HG02943 (cell line): ENCODE measurements at regions not wholly inside any gene's neighbourhood (a gene's known extent, or its start where the extent isn't known, plus 50 kb on each side); places are given as distances from the start of the nearest gene placed in this dataset.
"Not testable (repeated sequence)": the region's sequence is repeated elsewhere in the genome, so short reads cannot be mapped to it uniquely, and the experiment has no call there.

Source experiments
- ATAC-seq: cut with Tn5 transposase; IDR thresholded peaks from one replicate; pipeline ENCODE4 v1.9.1; 2021; ENCODE audit warnings: mild to moderate bottlenecking, low read depth, moderate library complexity; ENCODE audit not compliant: unreplicated experiment

DNA sequence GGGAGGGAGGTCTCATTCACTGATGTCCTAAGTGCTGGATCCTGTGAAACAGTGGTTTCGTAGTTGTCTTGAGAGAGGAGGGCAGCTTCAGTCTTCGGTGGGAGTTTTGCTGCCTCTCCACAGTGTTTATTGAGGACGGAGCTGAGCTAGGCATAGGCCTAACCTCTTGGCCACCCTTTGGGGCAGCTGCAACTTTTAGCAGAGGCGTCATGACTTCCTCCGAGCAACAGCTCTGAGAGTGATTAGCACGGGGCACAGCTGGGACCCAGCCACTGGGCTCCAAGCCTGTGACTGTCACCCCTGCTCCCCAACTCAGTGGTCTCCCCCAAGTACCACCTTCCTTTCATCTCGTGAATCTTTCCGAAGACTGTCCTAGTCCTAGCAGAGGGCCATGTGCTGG, 139.9 kb upstream of the NCOR2 start:
- no peak for ATAC-seq

DNA sequence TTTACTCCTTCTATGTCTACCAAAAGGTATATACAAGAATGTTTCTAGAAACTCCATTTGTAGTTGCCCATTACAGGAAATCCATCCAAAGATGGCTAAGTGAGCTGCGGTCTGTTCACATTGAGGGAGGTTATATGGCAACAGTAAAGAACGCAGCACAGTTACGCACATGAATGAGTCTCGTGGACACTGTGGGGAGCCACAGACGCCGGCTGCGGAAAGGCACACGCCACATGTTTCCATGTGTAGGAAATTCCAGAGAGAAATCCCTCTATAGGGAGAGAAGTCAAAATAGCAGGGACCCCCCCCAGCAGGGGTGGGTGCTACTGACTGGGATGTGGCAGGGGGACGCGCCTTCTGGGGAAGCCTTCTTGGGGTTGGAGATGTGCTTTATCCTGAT, 139.0 kb upstream of the NCOR2 start:
- no peak for ATAC-seq

DNA sequence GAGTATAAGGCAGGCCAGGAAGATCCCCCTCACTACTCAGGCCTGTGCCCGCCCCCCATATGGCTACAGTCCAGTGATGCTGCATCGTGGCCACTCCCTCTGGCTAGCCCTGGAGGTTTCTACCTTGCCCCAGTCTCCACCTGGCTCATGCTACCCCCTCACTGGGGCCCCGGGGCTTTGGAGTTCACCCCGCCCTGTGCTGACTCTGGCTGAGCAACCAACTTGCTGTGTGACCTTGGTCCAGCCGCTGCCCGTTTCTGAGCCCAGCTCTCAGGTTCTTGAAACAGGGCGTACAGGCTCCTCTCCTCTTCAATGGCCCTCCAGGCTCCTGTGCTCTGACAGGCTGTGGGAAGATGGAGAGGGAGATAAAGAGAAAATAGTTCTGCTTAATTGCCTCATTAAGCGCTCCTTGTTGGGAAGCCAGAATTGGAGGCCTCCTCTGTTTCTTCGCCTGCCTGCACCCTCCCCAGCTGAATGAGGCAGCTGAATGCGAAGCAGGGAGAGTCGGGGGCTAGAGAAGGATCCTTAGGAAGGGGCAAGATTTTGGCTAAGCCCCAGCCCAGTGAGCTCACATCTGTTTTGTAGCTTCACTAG, 138.2 kb upstream of the NCOR2 start:
- ATAC-seq: no peak

DNA sequence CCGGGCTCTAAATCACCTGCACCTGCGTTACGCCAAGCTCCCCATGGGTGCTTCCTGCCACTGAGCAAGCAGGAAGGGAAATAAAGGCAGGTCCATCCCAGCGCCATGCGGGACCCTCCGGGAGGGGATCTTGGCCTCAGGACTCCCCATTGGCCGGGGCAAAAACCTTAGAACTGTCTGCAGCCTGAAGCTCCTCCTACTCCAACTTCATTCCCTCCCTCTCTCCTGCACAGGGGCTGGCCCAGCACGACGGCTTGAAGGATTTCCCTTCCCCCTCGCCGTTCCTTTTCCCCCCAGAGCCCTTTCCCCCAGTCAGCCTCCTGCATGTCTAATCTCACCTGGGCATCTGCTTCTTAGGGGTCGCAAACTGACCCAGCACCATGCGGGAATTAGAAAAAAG, 137.2 kb upstream of the NCOR2 start:
- ATAC-seq: no peak

DNA sequence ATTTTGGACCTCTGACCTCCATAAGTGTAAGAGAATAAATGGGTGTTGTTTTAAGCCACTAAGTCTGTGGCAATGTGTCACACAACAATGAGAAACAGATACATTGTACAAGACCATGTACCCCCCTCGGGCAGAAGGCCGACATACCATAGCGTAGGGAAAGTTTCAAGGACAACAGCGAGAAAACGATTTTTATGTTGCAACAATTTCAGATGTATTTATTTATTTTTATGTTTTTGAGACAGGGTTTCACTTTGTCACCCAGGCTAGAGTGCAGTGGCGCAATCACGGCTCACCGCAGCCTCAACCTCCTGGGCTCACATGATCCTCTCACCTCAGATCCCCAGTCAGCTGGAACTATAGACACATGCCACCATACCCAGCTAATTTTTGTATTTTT, 136.4 kb upstream of the NCOR2 start:
- no peak for ATAC-seq

DNA sequence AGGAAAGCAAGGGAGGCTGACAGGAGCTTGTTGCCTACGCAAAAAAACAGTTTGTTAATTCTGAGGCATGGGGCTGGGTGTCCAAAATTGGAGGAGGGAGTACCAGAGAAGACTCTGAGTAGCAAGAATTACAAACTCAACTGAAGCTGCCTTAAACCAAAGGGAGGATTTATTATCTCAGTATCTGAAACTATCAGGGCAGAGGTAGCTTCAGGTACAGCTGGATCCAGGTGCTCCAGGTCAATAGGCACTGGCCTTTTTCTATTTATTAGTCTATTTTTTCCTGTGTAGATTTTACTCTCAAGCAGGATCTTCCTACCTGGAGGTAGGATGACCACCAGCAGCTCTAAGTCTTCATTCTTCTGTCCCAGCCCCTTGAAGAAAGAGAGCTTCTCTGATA, 135.3 kb upstream of the NCOR2 start:
- ATAC-seq: no peak

DNA sequence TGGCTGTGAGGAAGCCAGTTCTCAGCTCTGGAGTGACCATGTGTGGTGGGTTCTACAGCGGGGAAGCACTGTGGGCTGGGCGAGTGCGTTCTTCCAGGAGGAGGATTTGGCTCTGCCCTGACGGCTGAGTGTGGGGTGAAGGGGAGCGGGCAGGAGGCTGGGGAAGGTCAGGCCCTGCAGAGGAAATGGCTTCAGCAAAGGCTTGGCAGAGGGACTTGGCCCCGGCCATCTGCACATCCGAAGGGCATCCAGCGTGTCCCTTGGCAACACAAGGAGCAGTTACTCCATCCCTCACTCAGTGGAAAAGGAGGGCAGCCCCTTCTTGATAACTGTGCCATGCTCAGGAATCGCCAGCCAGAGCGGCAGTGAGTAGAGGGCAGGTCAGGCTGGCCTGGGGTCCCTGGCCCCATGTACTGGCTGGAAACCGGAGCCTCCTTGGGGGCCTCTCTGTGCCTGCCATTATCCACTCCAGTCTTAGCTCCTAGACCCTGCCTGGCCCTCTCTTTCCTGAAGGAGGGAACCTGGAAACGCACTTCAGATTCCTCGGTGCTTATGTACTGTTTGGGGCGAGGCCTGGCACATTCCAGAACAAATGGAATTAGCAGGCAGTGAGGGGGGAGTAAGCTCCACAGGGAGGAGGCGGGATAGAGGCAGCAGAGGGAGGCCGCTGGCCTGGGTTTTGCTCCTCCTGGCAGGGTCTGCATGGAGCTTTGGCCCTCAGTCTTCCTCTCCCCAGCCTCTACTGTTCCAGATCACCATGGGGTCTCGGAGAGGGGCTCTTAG, 133.6 kb upstream of the NCOR2 start:
- no peak for ATAC-seq

DNA sequence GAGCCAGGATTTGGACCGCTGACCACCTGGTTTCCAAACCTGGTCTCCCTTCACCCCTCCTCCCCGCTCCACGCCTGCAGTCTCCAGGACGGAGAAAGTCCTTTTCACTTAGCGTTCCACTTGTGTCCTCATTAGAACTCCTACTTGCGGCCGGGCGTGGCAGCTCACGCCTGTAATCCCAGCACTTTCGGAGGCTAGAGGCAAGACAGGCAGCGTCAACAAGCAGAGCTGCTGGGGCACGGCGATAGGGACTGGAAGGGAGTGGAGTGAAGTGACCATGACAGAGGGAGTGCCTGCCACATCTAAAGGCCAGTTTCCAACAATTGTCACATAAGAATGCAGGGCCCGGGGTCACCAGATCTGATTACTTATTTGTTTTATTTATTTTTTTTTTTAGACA, 132.5 kb upstream of the NCOR2 start:
- ATAC-seq: no peak

DNA sequence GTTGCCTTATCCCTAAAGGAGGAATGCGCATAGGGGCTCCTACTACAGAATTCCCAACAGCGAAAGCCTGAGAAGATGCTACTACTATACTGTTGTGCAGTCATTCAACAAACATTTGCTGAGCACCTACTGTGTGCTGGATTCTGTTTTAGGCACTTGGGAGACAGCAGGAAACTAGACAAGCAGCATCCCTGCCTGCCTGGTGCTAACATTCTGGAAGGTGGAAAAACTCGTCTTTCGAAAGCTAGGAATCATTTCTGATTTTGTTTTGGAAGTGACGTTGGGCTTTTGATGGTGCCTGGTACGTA, 131.5 kb upstream of the NCOR2 start:
- no peak for ATAC-seq

DNA sequence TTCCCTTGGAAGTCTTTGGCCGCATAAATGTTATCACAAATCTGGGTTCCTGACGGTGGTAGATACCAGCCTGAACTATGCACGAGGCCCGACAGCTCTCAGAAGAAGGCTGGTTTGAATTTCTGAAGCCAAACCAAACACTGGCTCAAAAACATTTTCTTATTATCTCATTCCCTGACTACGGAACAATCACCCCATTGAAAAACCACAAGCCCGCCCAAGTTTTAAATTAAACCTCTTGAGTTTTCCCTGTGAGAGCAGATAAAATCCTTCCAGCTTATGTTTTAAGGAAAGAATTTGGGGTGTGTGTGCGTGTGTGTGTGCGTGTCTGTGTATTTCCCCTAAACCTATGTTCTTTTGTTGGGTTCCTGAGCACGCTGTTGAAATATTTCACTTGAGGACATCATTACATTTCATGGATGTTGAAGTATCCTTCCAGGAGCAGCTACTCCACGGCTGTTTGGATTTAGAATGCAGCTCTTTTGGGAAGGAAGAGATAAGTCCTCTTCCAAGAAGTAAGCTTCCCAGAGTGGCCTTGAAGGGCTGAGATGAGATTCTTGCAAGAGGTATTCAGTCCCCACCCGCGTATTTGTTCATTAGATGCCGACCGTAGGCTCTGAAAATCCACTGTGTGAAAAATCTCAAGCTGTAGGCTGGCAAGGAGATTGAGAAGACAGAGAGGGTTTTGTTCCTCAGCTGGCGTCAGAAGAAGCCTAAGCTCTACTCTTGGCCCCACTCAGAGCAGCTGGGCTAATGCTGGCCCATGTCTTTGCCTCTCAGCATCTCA, 131.0 kb upstream of the NCOR2 start:
- no peak for ATAC-seq

DNA sequence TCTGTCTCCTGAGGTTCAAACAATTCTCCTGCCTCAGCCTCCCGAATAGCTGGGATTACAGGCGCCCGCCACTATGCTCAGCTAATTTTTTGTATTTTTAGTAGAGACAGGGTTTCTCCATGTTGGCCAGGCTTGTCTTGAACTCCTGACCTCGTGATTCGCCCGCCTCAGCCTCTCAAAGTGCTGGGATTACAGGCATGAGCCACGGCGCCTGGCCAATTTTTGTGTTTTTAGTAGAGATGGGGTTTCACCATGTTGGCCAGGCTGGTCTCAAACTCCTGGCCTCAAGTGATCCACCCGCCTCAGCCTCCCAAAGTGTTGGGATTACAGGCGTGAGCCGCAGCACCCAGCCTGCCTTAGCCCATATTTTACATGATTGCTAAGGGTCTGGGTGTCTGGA, 130.3 kb upstream of the NCOR2 start:
- ATAC-seq: not testable (repeated sequence)

DNA sequence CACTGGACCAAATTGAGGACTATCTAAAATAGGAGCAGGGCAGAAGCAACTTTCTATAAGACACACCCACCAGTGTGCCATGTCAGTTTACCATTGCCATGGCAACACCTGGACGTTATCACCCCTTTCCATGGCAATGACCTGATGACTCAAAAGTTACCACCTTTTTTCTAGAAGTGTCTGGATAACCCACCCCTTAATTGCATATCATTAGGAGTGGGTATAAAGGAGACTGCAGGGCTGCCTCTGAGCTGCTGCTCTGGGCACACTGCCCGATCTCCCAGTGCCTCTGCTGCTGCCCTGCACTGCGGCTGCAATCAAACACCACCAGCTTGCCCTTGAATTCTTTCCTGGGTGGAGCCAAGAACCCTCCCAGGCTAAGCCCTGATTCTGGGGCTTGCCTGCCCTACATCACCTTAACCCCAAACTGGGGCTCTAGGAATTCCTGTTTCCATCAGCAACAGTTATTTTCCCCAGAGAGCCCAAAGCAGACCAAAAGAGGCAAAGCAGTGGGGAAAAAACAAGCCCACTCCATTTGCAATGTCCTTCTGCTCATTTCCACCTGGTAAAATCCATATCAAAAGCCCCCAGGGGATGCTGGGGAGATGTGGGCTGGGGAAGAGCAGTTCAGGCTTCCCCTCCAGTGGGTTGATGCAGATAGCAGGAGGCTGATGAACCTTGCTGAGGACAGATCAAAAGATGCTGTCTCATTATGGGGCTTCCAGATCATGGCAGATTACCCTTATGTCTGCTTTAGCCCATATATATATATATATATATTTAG, 129.5 kb upstream of the NCOR2 start:
- no peak for ATAC-seq

DNA sequence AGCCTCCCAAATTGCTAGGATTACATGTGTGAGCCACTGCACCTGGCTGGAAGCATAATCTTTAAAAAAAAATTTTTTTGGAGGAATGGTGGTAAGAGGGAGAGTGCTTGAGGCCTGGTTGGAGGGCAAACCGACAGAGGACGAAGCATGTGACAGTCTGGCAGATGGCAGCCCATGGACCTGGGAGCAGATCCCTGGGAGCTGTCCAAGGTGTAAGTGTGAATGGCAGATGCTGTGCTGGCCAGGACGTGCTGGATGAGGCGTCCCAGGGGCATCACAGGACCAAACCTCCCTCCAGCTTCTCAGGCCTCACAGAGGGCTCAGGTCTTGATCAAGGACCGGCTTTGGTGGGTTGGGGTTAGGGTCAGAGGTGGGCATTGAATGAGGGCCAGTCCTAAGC, 128.4 kb upstream of the NCOR2 start:
- ATAC-seq: no peak

DNA sequence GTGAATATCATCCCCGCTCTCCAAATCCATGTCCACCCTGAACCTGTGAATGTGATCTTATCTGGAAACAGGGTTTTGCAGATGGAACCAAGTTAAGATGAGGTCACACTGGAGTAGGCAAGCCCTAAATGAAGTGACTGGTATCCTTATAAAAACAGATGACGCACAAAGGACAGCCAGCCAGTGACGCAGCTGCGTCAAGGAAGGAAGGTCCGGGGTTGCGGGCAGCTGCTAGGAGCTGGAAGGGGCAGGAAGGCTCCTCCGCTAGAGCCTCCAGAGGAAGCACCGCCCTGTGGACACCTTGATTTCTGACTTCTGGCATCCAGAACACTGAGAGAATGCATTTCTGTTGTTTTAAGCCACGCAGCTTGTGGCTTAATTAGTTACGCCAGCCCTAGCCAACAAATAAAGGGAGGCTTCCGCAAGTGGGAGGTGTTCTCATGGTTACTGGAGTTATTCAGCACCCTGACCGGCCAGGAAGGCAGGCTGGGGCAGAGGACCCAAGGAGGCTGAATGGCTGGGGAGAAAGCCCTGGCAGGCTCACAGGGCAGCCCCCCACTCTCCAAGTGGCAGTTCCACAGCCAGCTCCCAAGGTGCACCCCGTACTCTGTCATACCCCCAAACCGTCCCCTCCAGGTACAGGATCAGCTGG, 127.6 kb upstream of the NCOR2 start:
- no peak for ATAC-seq

DNA sequence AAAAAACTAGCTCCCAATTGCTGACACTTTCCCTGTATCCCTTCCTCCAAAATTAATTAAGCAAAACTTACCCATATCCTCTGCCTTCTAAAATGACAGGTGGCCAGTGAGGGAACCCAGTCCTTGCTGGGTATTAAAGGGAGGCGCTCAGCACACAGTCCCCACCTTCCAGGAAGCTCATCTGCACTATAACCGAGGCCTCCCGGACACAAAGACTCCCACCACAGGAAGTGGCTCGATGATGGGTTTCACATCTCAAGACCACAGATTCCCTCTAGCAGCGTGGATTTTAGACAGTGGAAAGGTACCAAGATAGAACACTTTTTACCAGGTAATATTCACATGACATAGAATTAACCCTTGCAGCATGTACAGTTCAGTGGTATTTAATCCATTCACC, 126.8 kb upstream of the NCOR2 start:
- ATAC-seq: no peak

DNA sequence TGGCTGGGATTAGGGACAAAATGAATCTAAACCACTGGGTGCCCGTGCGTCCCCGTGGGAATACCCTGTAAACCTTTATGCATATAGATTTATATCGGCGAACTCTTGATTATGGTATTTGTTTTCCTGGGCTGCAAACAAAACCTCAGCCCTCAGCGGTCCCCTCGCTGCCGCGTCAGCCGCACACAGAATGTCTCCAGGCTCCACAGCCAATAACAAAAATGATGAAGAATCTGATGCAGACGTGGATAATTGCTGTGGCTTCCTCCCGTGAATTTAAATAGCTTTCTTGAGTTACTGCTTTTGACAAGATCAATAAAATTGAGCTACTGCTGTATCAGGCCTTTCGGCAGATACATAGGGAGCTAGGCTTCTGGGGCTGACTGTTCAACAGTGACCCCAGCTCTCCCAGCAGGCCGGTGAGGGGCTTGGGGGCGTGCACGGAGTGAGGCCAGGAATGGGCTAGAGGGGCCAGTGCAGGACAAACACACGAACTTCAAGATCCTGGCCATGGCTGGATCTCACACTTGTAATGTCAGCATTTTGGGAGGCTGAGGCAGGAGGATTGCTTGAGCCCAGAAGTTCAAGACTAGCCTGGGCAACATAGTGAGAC, 125.8 kb upstream of the NCOR2 start:
- no peak for ATAC-seq

DNA sequence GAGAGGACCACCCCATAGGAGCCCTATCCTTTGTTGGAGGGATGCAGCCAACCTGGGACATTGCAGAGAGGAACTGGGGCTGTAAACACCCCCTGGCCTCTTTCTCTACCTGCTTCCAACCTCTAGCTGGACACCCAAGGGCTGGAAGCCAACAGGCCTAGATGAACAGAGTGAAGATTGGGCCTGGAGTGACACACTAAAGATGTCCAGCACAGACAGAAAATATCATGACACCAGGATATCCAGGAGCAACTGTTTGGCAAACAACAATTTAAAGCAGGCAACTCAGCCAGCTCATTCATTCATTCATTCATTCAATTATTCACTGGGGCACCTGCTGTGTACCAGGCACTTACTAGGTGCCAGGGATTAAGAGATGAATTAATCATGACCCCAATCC, 125.0 kb upstream of the NCOR2 start:
- no peak for ATAC-seq

DNA sequence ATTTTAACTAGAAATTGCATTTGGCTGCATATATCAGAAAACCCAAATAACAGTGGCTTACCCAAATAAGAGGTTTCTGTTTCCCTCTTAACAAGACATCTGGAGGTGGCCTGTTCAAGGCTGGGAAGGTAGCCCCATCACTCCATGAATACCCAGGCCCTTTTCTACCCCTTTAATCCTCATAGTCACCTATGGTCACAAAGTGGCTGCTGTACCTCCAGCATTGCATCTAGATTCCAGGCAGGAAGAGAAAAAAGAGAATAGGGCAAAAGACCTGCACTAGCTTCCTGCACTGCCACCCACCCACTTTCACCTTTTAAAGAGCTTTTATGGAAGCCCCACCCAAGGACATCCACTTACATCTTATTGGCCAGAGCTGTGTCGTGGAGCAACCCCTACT, 124.0 kb upstream of the NCOR2 start:
- ATAC-seq: no peak

DNA sequence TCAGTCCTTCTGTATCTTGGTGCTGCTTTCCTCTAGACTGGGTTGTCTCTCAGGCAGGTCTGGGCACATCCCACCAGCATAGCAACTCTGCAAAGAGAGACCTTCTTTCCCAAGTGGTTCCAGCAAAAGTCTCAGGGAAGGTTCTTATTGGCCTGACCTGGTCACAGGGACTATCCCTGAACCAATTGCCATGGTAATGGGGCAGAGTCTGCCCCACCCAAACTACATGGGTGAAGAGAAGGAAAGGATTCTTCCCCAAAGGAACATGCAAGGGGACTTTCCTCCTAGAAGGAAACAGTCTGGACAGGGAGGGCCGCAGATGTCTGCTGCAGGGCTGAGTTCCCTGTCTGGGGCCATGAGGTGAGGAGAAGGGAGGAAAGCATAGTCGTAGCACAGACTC, 122.2 kb upstream of the NCOR2 start:
- no peak for ATAC-seq

DNA sequence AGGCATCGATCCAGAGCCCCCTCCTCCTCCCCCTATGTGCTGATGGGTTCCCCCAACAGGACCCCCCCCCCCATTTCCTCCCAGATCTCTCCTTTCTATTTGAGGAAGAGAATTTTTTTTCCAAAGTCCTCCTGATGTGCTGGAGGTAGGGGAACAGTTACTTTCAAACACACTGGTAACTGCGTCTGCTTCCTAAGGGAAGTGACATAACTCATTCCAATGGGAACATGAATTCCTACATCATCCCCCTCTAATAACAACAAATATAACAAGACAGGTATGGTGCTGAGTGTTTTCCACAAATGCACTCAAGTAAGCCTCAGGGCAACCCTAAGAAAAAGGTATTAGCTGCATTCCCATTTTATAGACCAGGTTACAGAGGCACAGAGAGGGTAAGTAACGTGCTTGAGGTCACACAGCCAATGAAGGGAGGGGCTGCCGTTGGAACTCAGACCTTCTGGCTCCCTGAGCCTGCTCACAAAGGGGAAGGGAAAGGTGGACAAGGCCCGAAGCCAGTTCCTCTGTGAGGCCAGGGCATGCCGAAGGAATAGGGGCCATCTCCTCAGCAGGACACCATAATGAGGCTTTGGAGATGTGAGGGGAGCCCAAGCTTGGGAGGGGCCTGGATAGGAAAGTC, 121.1 kb upstream of the NCOR2 start:
- ATAC-seq: no peak
